HG02763 (cell line): ENCODE measurements at regions not wholly inside any gene's neighbourhood (a gene's known extent, or its start where the extent isn't known, plus 50 kb on each side); places are given as distances from the start of the nearest gene placed in this dataset.

Source experiments
- ATAC-seq: cut with Tn5 transposase; IDR thresholded peaks from one replicate; pipeline ENCODE4 v1.9.1; 2021; ENCODE audit warnings: mild to moderate bottlenecking, moderate library complexity; ENCODE audit not compliant: unreplicated experiment

- ATAC-seq = no peak
Measured at GRCh38 chr14:101494826-101495225, 66.5 kb upstream of the DIO3 start.

- ATAC-seq = no peak
Measured at GRCh38 chr14:101495284-101495683, 66.0 kb upstream of the DIO3 start.

GRCh38 chr14:101495827-101496775, 65.2 kb upstream of the DIO3 start:
- ATAC-seq = no peak

GRCh38 chr14:101496776-101497683, 64.3 kb upstream of the DIO3 start:
- ATAC-seq = no peak

- no peak for ATAC-seq
Measured at GRCh38 chr14:101497684-101498525, 63.4 kb upstream of the DIO3 start.

GRCh38 chr14:101498526-101498860, 62.8 kb upstream of the DIO3 start:
- ATAC-seq = no peak

- no peak for ATAC-seq
Measured at GRCh38 chr14:101499080-101499479, 62.2 kb upstream of the DIO3 start.

GRCh38 chr14:101499513-101499912, 61.8 kb upstream of the DIO3 start:
- ATAC-seq = no peak

GRCh38 chr14:101500061-101500460, 61.2 kb upstream of the DIO3 start:
- no peak for ATAC-seq

- no peak for ATAC-seq
Measured at GRCh38 chr14:101500681-101501080, 60.6 kb upstream of the DIO3 start.

- ATAC-seq = no peak
Measured at GRCh38 chr14:101501341-101501740, 60.0 kb upstream of the DIO3 start.

- ATAC-seq = no peak
Measured at GRCh38 chr14:101501858-101502615, 59.3 kb upstream of the DIO3 start.

- ATAC-seq = no peak
Measured at GRCh38 chr14:101502761-101503392, 58.4 kb upstream of the DIO3 start.

- ATAC-seq = no peak
Measured at GRCh38 chr14:101503431-101504095, 57.7 kb upstream of the DIO3 start.

- ATAC-seq = no peak
Measured at GRCh38 chr14:101504096-101504948, 57.0 kb upstream of the DIO3 start.

- ATAC-seq = no peak
Measured at GRCh38 chr14:101505236-101505970, 55.9 kb upstream of the DIO3 start.

- no peak for ATAC-seq
Measured at GRCh38 chr14:101506211-101506925, 54.9 kb upstream of the DIO3 start.
